Endothelial cell of umbilical vein (primary cell): ENCODE measurements at regions not wholly inside any gene's neighbourhood (a gene's known extent, or its start where the extent isn't known, plus 50 kb on each side); places are given as distances from the start of the nearest gene placed in this dataset.

Experiments
- GATA2 ChIP-seq: IDR thresholded peaks from 2 replicates; pipeline ENCODE4 v1.7.0; 2011; ENCODE audit warnings: low read depth, mild to moderate bottlenecking, moderate library complexity, mixed read lengths, low read length; ENCODE audit not compliant: insufficient read length, insufficient read depth
- MYC ChIP-seq: IDR thresholded peaks from one replicate; pipeline ENCODE4 v1.6.1; 2011; ENCODE audit warnings: mild to moderate bottlenecking, low read depth, low read length
- POLR2A ChIP-seq: IDR thresholded peaks from 2 replicates; pipeline ENCODE4 v1.6.1; 2012; ENCODE audit warnings: low read depth, mild to moderate bottlenecking, control low read depth, low read length
- POLR2AphosphoS5 ChIP-seq: IDR thresholded peaks from 2 replicates; pipeline ENCODE4 v1.6.1; 2012; ENCODE audit warnings: low read depth, mild to moderate bottlenecking, control low read depth, low read length, moderate library complexity; ENCODE audit not compliant: insufficient read depth
- TF ChIP-seq, protein P1 (sequence below), 2 donors: IDR thresholded peaks; 1 replicate in 1 of 2; 2 replicates in 1 of 2; pipeline ENCODE4 v1.5.1; 2011; ENCODE audit warnings: low read length in 2 of 2, mild to moderate bottlenecking in 2 of 2, moderate library complexity in 2 of 2, control low read depth in 1 of 2, inconsistent platforms in 1 of 2, low read depth in 1 of 2; ENCODE audit not compliant: insufficient read depth in 1 of 2; ENCODE audit errors: extremely low read depth in 1 of 2

DNA sequence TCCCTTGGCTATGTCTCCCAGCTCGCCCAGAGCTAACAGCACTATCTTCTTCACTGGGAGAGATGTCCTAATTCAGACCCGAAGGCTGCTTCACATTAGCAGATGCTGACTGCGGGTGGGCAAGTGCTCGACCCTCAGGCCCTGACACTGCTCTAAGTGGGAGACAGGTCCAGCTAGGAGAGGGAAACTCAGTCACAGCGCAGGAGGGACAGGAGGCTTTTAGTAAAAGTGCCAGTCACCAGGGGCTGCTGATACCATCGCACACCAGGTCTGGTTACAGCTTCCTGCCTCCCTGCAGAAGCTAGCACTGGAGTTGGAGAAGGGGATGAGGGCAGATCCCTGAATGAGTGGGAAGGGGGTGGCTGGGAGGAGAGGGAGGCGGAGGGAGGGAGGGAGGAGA lies 365.8 kb upstream of the RGMA start:
- TF ChIP-seq, protein P1, sequence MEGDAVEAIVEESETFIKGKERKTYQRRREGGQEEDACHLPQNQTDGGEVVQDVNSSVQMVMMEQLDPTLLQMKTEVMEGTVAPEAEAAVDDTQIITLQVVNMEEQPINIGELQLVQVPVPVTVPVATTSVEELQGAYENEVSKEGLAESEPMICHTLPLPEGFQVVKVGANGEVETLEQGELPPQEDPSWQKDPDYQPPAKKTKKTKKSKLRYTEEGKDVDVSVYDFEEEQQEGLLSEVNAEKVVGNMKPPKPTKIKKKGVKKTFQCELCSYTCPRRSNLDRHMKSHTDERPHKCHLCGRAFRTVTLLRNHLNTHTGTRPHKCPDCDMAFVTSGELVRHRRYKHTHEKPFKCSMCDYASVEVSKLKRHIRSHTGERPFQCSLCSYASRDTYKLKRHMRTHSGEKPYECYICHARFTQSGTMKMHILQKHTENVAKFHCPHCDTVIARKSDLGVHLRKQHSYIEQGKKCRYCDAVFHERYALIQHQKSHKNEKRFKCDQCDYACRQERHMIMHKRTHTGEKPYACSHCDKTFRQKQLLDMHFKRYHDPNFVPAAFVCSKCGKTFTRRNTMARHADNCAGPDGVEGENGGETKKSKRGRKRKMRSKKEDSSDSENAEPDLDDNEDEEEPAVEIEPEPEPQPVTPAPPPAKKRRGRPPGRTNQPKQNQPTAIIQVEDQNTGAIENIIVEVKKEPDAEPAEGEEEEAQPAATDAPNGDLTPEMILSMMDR (IDR thresholded peaks at IDR 0.05; ENCODE audit: extremely low read depth in 1 of 2, insufficient read depth in 1 of 2, low read depth in 1 of 2, low read length in 2 of 2): no peak
- TF ChIP-seq GATA2 (no peak), MYC (no peak), POLR2A (no peak), POLR2AphosphoS5 (no peak)
